ENCODE measurements at regions not wholly inside any gene's neighbourhood (a gene's known extent, or its start where the extent isn't known, plus 50 kb on each side); places are given as distances from the start of the nearest gene placed in this dataset.
"Not testable (repeated sequence)": the region's sequence is repeated elsewhere in the genome, so short reads cannot be mapped to it uniquely, and the experiment has no call there.

DNA sequence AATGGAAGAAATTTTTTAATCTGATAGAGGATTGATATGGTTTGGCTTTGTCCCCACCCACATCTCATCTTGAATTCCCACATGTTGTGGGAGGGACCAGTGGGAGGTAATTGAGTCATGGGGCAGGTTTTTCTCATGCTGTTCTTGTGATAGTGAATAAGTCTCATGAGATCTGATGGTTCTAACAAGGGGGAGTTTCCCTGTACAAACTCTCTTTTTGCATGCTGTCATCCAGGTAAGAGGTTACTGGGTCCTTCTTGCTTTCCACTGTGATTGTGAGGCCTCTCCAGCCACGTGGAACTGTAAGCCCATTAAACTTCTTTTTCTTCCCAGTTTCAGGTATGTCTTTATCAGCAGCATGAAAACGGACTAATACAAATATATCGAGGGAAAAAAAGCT lies 132.5 kb downstream of the DSEL start:
- intact Hi-C loops (cut with DNase I); DNase-seq (ENCODE audit: low spot score): not testable (repeated sequence)

DNA sequence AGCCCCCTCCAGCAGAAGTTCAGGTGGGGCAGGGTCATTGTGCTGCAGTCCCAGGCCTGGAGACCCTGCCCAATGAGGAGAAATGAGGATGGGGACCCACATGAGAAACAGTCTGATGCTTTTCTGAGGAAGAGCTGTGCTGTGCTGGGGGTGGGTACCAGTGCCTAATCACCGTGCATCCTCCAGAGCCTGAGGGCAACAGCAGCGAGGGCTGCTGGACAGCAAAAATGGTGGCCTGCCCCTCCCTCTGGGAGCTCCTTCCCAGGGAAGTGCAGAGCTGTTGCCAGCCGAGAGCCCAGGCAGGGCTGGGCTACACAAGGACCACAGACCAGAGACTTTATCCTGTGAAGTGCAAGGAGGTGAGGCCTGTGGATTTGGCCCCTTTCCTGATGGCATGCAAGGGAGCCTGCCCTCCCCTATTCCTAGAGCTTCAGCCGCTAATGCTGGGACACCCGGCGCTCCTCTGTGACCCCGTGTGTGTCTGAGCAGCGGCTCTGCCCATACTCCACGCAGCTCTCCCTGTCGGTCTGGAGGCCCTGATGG lies 134.8 kb downstream of the DSEL start:
- intact Hi-C loops (cut with DNase I) = no loop called here
- no peak for DNase-seq (ENCODE audit: low spot score)

DNA sequence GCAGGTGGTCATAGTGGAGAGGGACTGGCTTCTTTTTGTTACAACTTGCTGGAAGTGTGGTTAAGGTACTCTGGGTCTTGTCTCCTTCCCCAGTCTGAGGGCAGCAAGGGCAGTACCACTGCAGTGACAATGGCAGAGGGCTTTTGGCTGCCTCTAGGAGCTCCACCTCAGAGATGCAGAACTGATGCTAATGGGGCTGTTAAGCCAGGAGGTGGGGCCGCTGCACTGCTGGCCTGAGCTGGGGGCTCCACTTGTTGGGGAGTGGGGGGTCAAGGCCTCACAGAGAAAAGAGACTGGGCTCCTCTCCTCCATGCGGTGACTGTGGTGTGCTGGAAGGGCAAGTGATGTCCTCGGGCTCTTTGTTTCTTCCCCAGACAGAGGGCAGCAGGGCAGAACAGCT lies 135.7 kb downstream of the DSEL start:
- intact Hi-C loops (cut with DNase I) = no loop called here
- DNase-seq (ENCODE audit: low spot score) = no peak

DNA sequence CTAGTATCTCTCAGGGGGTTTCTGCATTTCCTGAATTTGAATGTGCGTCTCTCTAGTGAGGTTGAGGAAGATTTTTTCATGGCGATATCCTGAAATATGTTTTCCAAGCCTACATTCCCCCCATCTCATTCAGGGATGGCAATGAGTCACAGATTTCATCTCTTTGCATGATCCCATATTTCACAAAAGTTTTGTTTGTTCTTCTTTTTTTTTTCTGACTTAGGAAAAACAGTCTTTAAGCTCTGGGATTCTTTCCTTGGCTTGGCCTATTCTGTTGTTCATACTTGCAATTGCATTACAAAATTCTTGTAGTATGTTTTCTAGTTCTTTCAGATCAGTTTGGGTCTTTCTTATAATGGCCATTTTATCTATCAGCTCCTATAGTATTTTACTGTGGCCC lies 136.5 kb downstream of the DSEL start:
- intact Hi-C loops (cut with DNase I) = no loop called here

DNA sequence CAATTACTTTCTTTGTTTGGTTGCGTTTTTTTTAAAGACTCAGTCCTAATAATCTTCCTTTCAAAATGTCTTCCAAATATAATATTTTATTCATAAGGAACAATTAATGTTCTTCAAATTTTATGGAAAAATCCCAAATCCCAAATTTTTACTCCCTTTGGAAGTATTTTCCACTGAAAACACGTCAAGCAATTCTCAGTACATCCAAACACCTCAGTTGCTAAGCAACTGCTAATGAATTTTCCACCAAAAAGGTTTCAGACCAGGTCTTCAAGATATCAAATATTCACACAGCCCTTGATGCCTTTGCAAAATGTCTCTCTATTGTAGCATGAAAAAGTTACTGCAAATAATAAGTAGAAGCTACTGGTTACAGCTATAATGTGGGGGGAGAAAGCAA lies 140.1 kb downstream of the DSEL start:
- DNase-seq (ENCODE audit: low spot score) = no peak
- intact Hi-C loops (cut with DNase I) = no loop called here

More for the DNA sequence above, 136.5 kb downstream of the DSEL start:
- no peak for DNase-seq (ENCODE audit: low spot score)

DNA sequence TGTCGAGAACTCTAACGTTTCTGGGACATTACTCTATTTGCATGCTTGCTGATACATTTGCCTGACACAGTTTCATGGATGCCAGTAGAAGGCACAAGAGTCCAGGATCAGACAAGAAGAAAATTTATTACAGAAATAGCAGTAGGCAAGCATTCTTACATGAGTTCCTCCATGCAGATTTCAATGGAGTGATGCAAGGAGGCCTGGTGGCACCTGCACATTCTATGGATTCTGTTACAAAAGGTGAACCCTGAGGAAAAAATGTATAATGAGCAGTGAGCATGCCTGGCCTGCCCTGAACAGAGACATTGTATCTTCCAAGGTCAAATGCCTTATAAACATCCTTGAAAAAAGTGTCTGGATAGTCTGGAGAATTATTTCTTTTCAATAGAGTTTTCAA lies 142.9 kb downstream of the DSEL start:
- DNase-seq (ENCODE audit: low spot score) = no peak
- intact Hi-C loops (cut with DNase I) = no loop called here

DNA sequence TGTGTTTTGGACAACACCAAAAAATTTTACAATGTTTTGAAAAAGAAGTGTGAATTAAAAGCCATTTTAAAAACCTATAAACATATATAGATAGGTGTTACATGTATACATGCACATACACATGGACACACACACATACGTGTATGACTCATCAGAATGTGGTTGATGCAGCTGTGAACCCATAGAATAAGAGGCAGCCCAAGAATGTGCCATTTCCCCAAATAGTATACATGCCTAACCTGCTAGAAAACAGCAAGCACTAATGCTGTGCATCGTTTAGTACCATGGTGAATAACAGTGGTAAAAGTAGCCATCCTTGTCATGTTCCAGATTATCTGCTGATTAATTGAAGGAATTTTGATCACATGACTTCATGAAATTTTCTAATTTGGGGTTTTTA lies 149.0 kb downstream of the DSEL start:
- intact Hi-C loops (cut with DNase I) = no loop called here
- DNase-seq (ENCODE audit: low spot score) = no peak

DNA sequence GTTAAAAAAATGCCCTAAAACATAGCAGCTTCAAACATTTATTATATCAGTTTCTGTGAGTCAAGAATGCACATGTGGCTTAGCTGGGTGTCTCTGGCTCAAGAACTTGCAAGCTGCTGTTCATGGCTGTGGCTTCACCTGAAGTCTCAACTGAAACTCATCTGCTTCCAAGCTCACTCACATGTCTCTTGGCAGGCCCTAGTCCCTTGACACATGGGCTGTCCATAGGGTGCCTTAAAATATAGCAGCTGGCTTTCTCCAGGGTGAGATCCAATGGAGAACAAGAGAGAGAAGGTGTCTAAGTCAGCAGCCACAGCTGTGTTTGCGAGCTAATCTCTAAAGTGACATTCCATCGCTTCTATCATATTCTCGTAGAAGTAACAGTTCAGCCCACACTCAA lies 152.8 kb downstream of the DSEL start:
- intact Hi-C loops (cut with DNase I) = no loop called here
- DNase-seq (ENCODE audit: low spot score) = no peak

DNA sequence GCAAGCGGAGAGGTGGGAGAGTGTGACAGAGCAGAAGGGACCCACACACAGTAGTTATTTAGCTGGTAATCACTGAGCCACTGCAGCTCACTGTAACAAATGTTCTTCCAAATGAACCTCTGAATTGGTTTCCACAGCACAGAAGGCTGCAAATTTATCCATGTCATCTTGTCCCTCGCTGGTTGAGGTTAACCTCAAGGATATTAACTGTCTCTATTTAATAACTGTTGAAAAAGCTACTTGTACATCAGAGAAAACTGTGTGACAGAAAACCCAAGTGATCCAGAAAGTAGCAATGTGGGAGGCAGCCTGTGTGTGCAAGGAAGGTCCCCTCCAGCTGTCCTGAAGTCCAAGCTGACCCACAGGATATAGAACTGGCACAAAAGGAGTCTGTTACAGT lies 153.6 kb downstream of the DSEL start:
- no peak for DNase-seq (ENCODE audit: low spot score)
- intact Hi-C loops (cut with DNase I) = no loop called here

DNA sequence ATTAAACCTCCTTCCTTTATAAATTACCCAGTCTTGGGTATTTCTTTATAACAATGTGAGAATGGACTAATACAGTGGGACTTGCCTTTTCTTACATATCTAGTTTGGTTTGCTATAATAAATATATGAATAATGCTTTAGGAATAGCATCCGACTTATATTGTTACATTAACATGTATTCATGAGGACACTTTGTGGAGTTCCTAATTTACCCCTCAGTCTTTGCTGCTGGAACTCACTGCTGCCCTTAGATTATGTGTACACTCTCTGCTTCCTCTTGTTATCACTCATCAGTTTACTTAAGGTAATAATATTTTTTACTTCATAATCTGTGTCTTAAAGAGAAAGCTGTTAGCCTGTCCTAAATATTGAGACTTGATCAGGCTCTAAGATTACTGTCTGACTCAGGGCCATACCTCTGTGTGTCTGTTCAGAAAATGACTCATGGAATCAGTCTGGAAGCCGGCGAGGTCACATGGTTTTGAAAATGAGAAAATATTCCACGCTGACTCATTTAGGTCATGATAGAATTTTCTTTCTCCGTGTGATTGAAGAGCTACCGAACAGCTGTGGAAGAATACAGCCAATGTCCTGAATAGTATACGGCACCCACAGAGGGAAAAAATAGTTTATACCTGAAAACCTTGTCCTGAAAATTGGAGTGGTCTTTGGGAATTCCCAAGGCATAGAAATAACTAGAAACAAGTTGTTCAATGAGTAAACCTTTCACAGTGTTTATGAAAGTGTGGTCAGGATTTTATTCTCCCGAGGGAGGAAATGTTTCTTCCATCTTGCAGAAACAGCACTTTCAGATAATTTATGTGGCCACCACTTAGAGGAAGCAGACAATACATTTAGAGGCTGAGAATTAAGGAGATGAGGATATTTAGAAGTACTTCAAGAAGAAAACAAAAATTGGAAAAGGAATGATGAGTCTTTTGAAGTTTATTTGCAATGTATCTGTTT lies 156.4 kb downstream of the DSEL start:
- DNase-seq (ENCODE audit: low spot score) = no peak
- intact Hi-C loops (cut with DNase I) = no loop called here

DNA sequence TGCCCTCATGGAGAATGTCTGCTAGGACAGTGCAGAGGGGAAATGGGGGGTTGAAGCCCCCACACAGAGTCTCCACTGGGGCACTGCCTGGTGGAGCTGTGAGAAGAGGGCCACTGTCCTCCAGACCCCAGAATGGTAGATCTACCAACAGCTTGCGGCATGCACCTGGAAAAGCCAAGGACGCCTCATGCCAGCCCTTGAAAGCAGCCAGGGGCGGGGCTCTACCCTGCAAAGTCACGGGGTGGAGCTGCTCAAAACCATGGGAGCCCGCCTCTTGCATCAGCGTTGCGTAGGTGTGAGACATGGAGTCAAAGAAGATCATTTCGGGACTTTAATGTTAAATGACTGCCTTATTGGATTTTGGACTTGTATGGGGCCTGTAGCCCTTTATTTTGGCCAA lies 157.6 kb downstream of the DSEL start:
- intact Hi-C loops (cut with DNase I) = no loop called here
- no peak for DNase-seq (ENCODE audit: low spot score)

DNA sequence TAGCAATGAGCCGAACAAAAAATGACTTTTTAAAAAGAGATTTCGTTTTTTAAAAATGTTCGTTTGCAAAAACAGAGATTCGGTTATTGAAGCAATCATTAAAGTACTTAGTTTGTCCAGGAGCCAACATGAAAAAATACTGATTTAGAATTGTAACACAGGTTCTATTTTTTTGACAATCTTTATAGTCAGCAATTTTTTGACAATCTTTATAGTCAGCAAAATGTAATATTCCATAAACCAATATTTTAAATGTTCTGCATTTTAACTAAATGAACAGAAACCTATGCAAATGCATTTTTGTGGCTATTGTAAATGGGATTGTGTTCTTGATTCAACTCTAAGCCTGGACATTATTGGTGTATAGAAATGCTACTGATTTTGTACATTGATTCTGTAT lies 161.8 kb downstream of the DSEL start:
- no peak for DNase-seq (ENCODE audit: low spot score)
- intact Hi-C loops (cut with DNase I) = no loop called here

DNA sequence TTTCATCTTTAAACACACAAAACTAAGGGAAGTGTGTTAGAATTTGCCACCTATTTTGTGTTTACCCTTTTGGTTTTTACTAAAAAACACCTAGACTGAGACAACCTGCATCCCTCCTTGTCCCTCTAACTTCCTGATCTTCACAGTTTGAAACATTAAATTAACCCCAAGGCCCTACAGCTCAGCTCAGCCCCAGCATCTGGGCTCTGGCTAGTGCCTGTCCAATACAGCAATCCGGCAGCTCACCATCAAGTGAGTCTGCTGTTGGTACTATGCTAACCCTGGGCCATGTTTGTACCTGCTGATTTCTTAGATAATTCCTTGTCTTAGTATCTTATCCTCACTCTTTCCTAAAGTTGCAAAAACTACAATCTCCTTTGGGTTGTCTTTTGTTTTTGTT lies 162.4 kb downstream of the DSEL start:
- intact Hi-C loops (cut with DNase I) = no loop called here
- DNase-seq (ENCODE audit: low spot score) = no peak

DNA sequence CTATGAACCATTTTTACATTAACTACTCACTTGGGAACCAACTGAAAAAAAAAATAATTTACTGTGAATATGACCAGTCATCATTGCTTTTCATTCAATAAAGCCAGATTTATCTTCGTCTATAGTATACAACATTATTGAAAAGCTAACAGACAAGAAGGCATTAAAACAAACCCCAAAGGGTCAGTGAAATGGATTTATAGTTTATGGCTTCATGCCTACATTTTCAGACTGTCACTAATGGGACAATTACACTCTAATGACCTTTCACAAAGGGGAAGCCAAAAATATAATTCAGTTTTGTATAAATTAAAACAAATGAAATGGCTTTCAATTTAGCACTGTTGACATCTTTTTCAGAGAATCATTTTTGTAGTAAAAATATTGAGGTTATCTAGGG lies 169.1 kb downstream of the DSEL start:
- intact Hi-C loops (cut with DNase I) = no loop called here
- DNase-seq (ENCODE audit: low spot score) = no peak

DNA sequence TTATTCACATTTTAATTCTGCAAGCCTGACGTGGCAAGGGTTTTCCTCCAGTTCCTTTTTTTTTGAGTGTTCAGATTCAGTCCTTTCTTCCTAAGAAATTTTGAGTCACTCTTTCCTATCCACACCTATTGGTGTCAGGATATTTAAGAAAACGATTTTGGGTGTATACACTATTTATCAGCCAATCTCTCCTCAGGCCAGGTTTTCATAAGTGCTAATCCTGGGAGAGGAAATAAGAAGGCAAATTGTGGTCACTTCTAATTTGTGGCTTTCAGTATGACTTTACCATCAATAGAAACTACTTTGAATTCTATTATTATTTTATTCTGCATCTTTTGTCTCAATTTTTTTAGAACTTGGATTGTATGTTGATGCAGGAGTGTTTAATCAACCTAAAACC lies 174.4 kb downstream of the DSEL start:
- no peak for DNase-seq (ENCODE audit: low spot score)
- intact Hi-C loops (cut with DNase I) = no loop called here

DNA sequence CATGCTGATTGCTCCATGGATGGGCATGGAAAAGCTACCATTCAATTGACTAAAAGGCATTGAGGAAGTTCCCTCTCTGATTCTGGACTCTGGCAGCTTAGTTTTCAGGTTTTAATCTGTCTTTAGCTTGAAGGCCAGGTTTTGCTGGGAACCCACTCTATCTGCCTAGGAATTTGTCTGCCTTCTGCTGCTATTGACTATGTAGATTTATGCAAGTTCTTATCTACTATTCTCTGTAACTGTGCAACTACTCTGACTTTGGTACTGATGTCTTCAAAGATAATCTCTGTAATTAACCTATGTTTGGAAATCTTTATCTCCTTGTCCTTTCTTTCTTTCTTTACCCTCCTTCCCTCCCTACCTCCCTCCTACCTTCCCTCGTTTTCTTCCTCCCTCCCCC lies 178.8 kb downstream of the DSEL start:
- DNase-seq (ENCODE audit: low spot score) = no peak
- intact Hi-C loops (cut with DNase I) = loop anchor here in 1 of 2 donors (2.0 kb wide), 1 partner anchor 71 kb away; no protein-coding TSS in a partner anchor

DNA sequence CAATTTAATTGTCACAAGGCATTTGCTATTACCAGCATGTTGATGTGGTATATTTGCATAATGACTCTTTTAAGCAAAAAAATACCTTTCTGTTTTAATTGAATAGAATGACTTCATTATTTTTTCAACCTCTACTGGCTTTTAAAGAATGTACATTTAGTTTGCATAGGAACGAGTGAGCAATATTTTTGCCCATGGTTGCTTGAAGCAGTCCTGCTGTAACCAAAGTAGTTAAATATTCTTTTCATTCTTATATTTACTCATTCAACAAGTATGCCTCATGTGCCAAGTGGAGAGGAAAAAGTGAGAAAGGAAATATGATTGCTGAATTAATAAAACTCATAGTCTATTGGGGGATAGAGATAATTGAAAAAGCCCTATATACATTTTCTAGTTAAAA lies 184.7 kb downstream of the DSEL start:
- no peak for DNase-seq (ENCODE audit: low spot score)
- intact Hi-C loops (cut with DNase I) = no loop called here

DNA sequence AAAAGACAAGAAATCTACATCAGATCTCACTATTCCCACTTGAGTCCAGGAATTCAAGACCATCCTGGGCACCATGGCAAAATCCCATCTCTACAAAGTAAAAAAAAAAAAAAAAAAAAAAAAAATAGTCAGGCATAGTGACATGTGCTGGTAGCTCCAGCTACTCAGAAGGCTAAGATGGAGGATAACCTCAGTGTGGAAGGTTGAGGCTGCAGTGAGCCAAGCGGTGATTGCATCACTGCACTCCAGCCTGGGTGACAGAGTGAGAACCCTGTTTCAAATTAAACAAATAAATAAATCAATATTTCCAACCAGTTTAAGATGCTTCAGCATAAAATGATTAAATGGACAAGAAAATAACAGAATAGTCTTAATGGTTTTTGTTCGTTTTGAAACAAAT lies 197.4 kb downstream of the DSEL start:
- no peak for DNase-seq (ENCODE audit: low spot score)
- intact Hi-C loops (cut with DNase I) = no loop called here

DNA sequence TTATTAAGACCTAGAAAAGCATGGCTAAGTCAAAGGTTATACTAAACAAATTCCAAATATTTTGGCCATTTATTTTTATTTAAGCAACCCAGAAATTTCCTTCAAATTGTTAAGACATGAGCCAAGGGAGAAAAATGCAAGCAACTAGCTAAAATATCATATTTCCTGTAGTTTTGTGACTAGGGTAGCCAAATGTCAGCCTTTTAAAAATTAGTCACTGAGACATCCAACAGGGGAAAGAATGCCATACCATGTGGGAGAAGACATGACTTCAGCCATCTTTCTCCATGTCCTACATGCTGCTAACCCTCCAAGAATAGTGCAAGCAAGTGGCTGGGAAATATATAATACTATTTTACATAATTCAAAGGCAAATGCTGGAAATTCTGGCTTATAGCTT lies 197.9 kb downstream of the DSEL start:
- no peak for DNase-seq (ENCODE audit: low spot score)

DNA sequence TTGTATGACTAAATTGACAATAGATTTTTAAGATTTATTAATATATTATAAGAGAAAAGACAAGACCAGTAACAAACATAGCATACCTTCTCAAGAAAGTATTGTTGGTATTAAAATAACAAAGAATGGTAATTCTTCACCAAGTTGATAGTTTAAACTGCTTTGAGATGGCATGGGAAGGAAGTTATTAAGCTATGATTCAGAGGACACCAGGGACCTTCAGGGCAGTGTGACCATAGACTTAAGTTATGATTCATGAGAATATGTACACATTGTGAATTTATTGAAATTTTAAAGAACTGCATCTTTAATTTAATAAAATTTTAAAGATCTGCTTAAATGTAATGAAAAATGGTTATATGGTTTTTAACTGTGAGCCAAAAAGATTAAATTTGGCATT lies 205.7 kb downstream of the DSEL start:
- intact Hi-C loops (cut with DNase I) = no loop called here
- no peak for DNase-seq (ENCODE audit: low spot score)

More for the DNA sequence above, 197.9 kb downstream of the DSEL start:
- intact Hi-C loops (cut with DNase I) = no loop called here

DNA sequence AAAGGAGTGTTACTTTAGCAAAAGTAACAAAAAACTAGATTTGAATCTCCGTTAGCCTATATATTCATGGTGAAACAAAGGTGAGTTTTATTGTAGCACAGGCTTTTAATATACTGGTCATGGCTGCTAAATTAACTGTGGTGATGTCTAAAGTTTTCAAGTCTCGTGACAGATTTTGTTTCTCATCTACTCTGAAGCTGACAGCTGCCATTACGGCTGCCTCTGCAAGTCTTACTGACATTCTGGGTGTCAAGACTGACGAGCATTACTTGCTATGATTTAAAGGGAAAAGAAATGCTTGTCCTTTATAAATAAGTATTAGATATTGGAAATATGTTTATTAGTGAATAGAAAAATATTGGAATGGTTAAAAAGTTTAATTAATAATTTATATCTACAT lies 207.7 kb downstream of the DSEL start:
- intact Hi-C loops (cut with DNase I) = no loop called here
- DNase-seq (ENCODE audit: low spot score) = no peak
